GM19025 (cell line): ENCODE measurements at regions not wholly inside any gene's neighbourhood (a gene's known extent, or its start where the extent isn't known, plus 50 kb on each side); places are given as distances from the start of the nearest gene placed in this dataset.

Experiments used
- ATAC-seq: cut with Tn5 transposase; IDR thresholded peaks from one replicate; pipeline ENCODE4 v1.9.1; 2021; ENCODE audit warnings: mild to moderate bottlenecking, low read depth, moderate library complexity; ENCODE audit not compliant: unreplicated experiment

GRCh38 chr3:14284694-14285547, 106.3 kb downstream of the LSM3 start:
- ATAC-seq = no peak

GRCh38 chr3:14285548-14285925, 106.9 kb downstream of the LSM3 start:
- ATAC-seq = no peak

- no peak for ATAC-seq
Observed at GRCh38 chr3:14286887-14287500, 108.4 kb downstream of the LSM3 start.

GRCh38 chr3:14288177-14288788, 109.7 kb downstream of the LSM3 start:
- no peak for ATAC-seq

GRCh38 chr3:14288833-14289451, 110.3 kb downstream of the LSM3 start:
- ATAC-seq = no peak

- ATAC-seq = no peak
Observed at GRCh38 chr3:14289590-14290461, 111.2 kb downstream of the LSM3 start.

GRCh38 chr3:14290631-14291385, 111.6 kb upstream of the SLC6A6 start:
- no peak for ATAC-seq

- ATAC-seq = no peak
Observed at GRCh38 chr3:14295037-14295436, 107.4 kb upstream of the SLC6A6 start.

- ATAC-seq = no peak
Observed at GRCh38 chr3:14295801-14296200, 106.6 kb upstream of the SLC6A6 start.

GRCh38 chr3:14297305-14297704, 105.1 kb upstream of the SLC6A6 start:
- no peak for ATAC-seq

- no peak for ATAC-seq
Observed at GRCh38 chr3:14297784-14298236, 104.6 kb upstream of the SLC6A6 start.

- no peak for ATAC-seq
Observed at GRCh38 chr3:14298442-14298841, 104.0 kb upstream of the SLC6A6 start.

- no peak for ATAC-seq
Observed at GRCh38 chr3:14298991-14299555, 103.3 kb upstream of the SLC6A6 start.

- ATAC-seq = no peak
Observed at GRCh38 chr3:14299767-14300166, 102.6 kb upstream of the SLC6A6 start.

- ATAC-seq = no peak
Observed at GRCh38 chr3:14300721-14301399, 101.5 kb upstream of the SLC6A6 start.

- no peak for ATAC-seq
Observed at GRCh38 chr3:14301558-14301957, 100.8 kb upstream of the SLC6A6 start.

GRCh38 chr3:14303336-14304100, 98.9 kb upstream of the SLC6A6 start:
- ATAC-seq = no peak
